ENCODE measurements at regions not wholly inside any gene's neighbourhood (a gene's known extent, or its start where the extent isn't known, plus 50 kb on each side); places are given as distances from the start of the nearest gene placed in this dataset.

GRCh38 chrX:63922221-63922620 lies 137.2 kb upstream of the ARHGEF9 start:
- ChIA-PET CTCF (ENCODE audit: low intra/inter-chr PET ratio, low total read pairs) (no interaction called here), POLR2A (no interaction called here)
- no peak overlapping the region for H2AFZ ChIP-seq (ENCODE audit: low read length)
- TF ChIP-seq TCF7L2 (IDR thresholded peaks at IDR 0.05; ENCODE audit: low read depth, low read length) (no peak), ZNF660 (CRISPR knock-in tag; IDR thresholded peaks at IDR 0.05; ENCODE audit: borderline replicate concordance, low read depth) (no peak), ZNF784 (CRISPR knock-in tag; IDR thresholded peaks at IDR 0.05; ENCODE audit: borderline replicate concordance) (no peak), ZNF230 (CRISPR knock-in tag; IDR thresholded peaks at IDR 0.05) (no peak), MTERF4 (CRISPR knock-in tag; IDR thresholded peaks at IDR 0.05) (no peak), PLRG1 (conservative IDR thresholded peaks at IDR 0.05) (no peak), ZSCAN9 (CRISPR knock-in tag; IDR thresholded peaks at IDR 0.05; ENCODE audit: borderline replicate concordance) (no peak), ZNF605 (CRISPR knock-in tag; IDR thresholded peaks at IDR 0.05) (no peak), ZIK1 (CRISPR knock-in tag; IDR thresholded peaks at IDR 0.05; ENCODE audit: borderline replicate concordance, low read depth) (no peak), ZNF883 (CRISPR knock-in tag; IDR thresholded peaks at IDR 0.05; ENCODE audit: not compliant biosample characterization) (no peak), ZNF749 (CRISPR knock-in tag; IDR thresholded peaks at IDR 0.05; ENCODE audit: borderline replicate concordance) (no peak), ZNF512 (CRISPR knock-in tag; IDR thresholded peaks at IDR 0.05) (no peak)
- no peak overlapping the region for H3K9ac ChIP-seq (ENCODE audit: insufficient read depth, low read depth, low read length)
- H3K4me3 ChIP-seq (replicated peaks in 1 of 3; ENCODE audit: insufficient read depth in 1 of 3, low read depth in 2 of 3, low read length in 3 of 3) = no peak overlapping the region
- DNase-seq (ENCODE audit: low spot score) (no peak), FAIRE-seq (no peak), ATAC-seq (no peak)
- in situ Hi-C loops (cut with HindIII; ENCODE audit: extremely low pct_ligation_motif_present, low pct_unique_long_range_greater_than_20kb) (no loop called here), intact Hi-C loops (cut with micrococcal nuclease; ENCODE audit: unreplicated experiment) (no loop called here)
- no peaks in the 10 kb centered on the region for H3K4me1 ChIP-seq (ENCODE audit: insufficient read depth, low read length)
- no peak overlapping the region for H3K27ac ChIP-seq (ENCODE audit: extremely low read length, insufficient read depth, low read length)
- WGBS (ENCODE audit: low lambda C conversion rate) = 0% methylated on average over 2 of the region's 2 CpGs
- BruUV-seq (replicated peaks) = no TSS peak
- H3K4me2 ChIP-seq (ENCODE audit: low read depth, low read length) = no peak overlapping the region
- H3K79me2 ChIP-seq (ENCODE audit: insufficient read depth, low read length) = no peaks in the 10 kb centered on the region
- H3K36me3 ChIP-seq (replicated peaks in 1 of 2; ENCODE audit: control insufficient read depth in 1 of 2, insufficient read depth in 2 of 2, low read length in 2 of 2) = no peaks in the 10 kb centered on the region
- H4K20me1 ChIP-seq (ENCODE audit: insufficient read depth, low read length) = no peaks in the 10 kb centered on the region
- H3K9me3 ChIP-seq (ENCODE audit: low read length) = peaks cover 20% of the 10 kb centered on the region; the same call in 1 of the 2 replicates
- no peaks in the 10 kb centered on the region for H3K27me3 ChIP-seq (ENCODE audit: control insufficient read depth in 1 of 2, insufficient read depth in 2 of 2, low read length in 2 of 2)

Data from HepG2 (cell line).